Body of pancreas (tissue), 4 donors: ENCODE measurements at regions not wholly inside any gene's neighbourhood (a gene's known extent, or its start where the extent isn't known, plus 50 kb on each side); places are given as distances from the start of the nearest gene placed in this dataset.
A peak's percentile ranks its signal among the peaks of the same experiment; 100 is the strongest.

Source experiments
- ATAC-seq: fragments of 150-250 bp; one replicate; pipeline ENCODE4 v1.9.1; 2016
- DNase-seq, 4 donors: peaks; one replicate each; pipeline ENCODE4 v3.0.0-alpha.2; 2019
- H3K27ac ChIP-seq, 4 donors: fragments of 200-600 bp; sonication (generic); 1 replicate in 3 of 4; 2 replicates in 1 of 4; pipeline versions ENCODE4 v1.5.1 to v1.6.1; 2016 to 2019; ENCODE audit warnings: mild to moderate bottlenecking in 1 of 4, mixed read lengths in 1 of 4, moderate library complexity in 1 of 4
- H3K27me3 ChIP-seq, 2 donors: fragments of 200-600 bp; sonication (generic); one replicate each; pipeline ENCODE4 v1.6.0; 2016; ENCODE audit warnings: mild to moderate bottlenecking in 1 of 2
- H3K36me3 ChIP-seq, 2 donors: fragments of 200-600 bp; sonication (generic); replicated peaks in 1 of 2; 2 replicates each; pipeline ENCODE4 v1.5.1; 2016; ENCODE audit warnings: low read depth in 2 of 2; ENCODE audit not compliant: insufficient read depth in 1 of 2
- H3K4me1 ChIP-seq: fragments of 200-600 bp; sonication (generic); one replicate; pipeline ENCODE4 v1.6.0; 2016
- H3K4me3 ChIP-seq, 2 donors: fragments of 200-600 bp; sonication (generic); 1 replicate in 1 of 2; 2 replicates in 1 of 2; pipeline ENCODE4 v1.5.1; 2016 to 2019
- H3K9me3 ChIP-seq, 3 donors: fragments of 200-600 bp; sonication (generic); 1 replicate in 2 of 3; 2 replicates in 1 of 3; pipeline ENCODE4 v1.5.1; 2016
- CTCF ChIP-seq, 7 experiments: fragments of 450-650 bp in 4 of 7; fragments of 200-600 bp in 3 of 7; sonication (generic) in 3 of 7; IDR thresholded peaks; one replicate each; pipeline ENCODE4 v1.5.1; 2016 to 2019; ENCODE audit warnings: antibody characterized with exemption in 7 of 7
- POLR2A ChIP-seq, 3 donors: fragments of 450-650 bp; IDR thresholded peaks; one replicate each; pipeline ENCODE4 v1.6.1; 2016; ENCODE audit warnings: antibody characterized with exemption in 3 of 3, mild to moderate bottlenecking in 2 of 3
- WGBS, 2 donors: methylation state at CpG; one replicate each; pipeline ENCODE4 v1.1.5; 2017; 5-methylcytosine and 5-hydroxymethylcytosine counted together
- intact Hi-C: fragments of 100-400 bp; cut with DNase I; formaldehyde crosslinking; loops from one replicate; pipeline ENCODE4 v1.15.1; 2023

GRCh38 chr15:29622637-29623036 is 199.6 kb downstream of the TJP1 start:
- WGBS, 2 donors = 85 to 90% methylated on average over 7 of the region's 7 CpGs
- Histone ChIP-seq H3K4me3 (no peak overlapping the region), H3K27me3 (no peaks in the 10 kb centered on the region), H3K36me3 (no peaks in the 10 kb centered on the region), H3K4me1 (no peaks in the 10 kb centered on the region), H3K27ac (no peak overlapping the region), H3K9me3 (no peaks in the 10 kb centered on the region)
- intact Hi-C loops = no loop called here
- ATAC-seq (no peak), DNase-seq (peak in 3 of 4 donors; percentile 19 to 31 (median 22))
- TF ChIP-seq POLR2A (IDR thresholded peaks at IDR 0.05) = no peak
- TF ChIP-seq CTCF (IDR thresholded peaks at IDR 0.05) = no peak

GRCh38 chr15:29621616-29622015 is 200.7 kb downstream of the TJP1 start:
- DNase-seq = no peak
- intact Hi-C loops = no loop called here
- Histone ChIP-seq H3K36me3 (no peaks in the 10 kb centered on the region), H3K27me3 (no peaks in the 10 kb centered on the region), H3K4me3 (no peak overlapping the region), H3K4me1 (no peaks in the 10 kb centered on the region), H3K27ac (no peak overlapping the region), H3K9me3 (no peaks in the 10 kb centered on the region)
- WGBS, 2 donors = 84 to 86% methylated on average over 5 of the region's 5 CpGs
- no peak for ATAC-seq
- TF ChIP-seq POLR2A (IDR thresholded peaks at IDR 0.05) = no peak
- no peak for TF ChIP-seq CTCF (IDR thresholded peaks at IDR 0.05)

GRCh38 chr15:29618586-29618985 is 203.7 kb downstream of the TJP1 start:
- ATAC-seq = no peak

GRCh38 chr15:29616512-29616911 is 205.8 kb downstream of the TJP1 start:
- TF ChIP-seq POLR2A (IDR thresholded peaks at IDR 0.05) (no peak), CTCF (IDR thresholded peaks at IDR 0.05) (no peak)

More at GRCh38 chr15:29618586-29618985, 203.7 kb downstream of the TJP1 start:
- TF ChIP-seq POLR2A (IDR thresholded peaks at IDR 0.05) (no peak), CTCF (IDR thresholded peaks at IDR 0.05) (no peak)
- Histone ChIP-seq H3K4me3 (no peak overlapping the region), H3K4me1 (no peaks in the 10 kb centered on the region), H3K27ac (no peak overlapping the region), H3K27me3 (no peaks in the 10 kb centered on the region), H3K9me3 (no peaks in the 10 kb centered on the region), H3K36me3 (no peaks in the 10 kb centered on the region)
- intact Hi-C loops = no loop called here
- DNase-seq = no peak
- 81 to 92% methylated on average over 2 of the region's 2 CpGs for WGBS, 2 donors

GRCh38 chr15:29615791-29616190 is 206.5 kb downstream of the TJP1 start:
- intact Hi-C loops = no loop called here
- Histone ChIP-seq H3K27ac (no peak overlapping the region), H3K27me3 (no peaks in the 10 kb centered on the region), H3K9me3 (no peaks in the 10 kb centered on the region), H3K4me3 (no peak overlapping the region), H3K36me3 (no peaks in the 10 kb centered on the region), H3K4me1 (no peaks in the 10 kb centered on the region)
- TF ChIP-seq POLR2A (IDR thresholded peaks at IDR 0.05) = no peak
- TF ChIP-seq CTCF (IDR thresholded peaks at IDR 0.05) = no peak
- WGBS, 2 donors = 73 to 84% methylated on average over 4 of the region's 4 CpGs
- DNase-seq = no peak
- ATAC-seq = no peak

More at GRCh38 chr15:29616512-29616911, 205.8 kb downstream of the TJP1 start:
- Histone ChIP-seq H3K27ac (no peak overlapping the region), H3K4me1 (no peaks in the 10 kb centered on the region), H3K4me3 (no peak overlapping the region), H3K9me3 (no peaks in the 10 kb centered on the region), H3K36me3 (no peaks in the 10 kb centered on the region), H3K27me3 (no peaks in the 10 kb centered on the region)
- ATAC-seq (no peak), DNase-seq (no peak)
- intact Hi-C loops = no loop called here
